ENCODE measurements at regions not wholly inside any gene's neighbourhood (a gene's known extent, or its start where the extent isn't known, plus 50 kb on each side); places are given as distances from the start of the nearest gene placed in this dataset.

- peak; percentile 81 for DNase-seq
Observed at GRCh38 chr6:105482227-105482844, 79.5 kb upstream of the PREP start.

- no peak for DNase-seq
Observed at GRCh38 chr6:105476978-105477377, 74.1 kb upstream of the PREP start.

GRCh38 chr6:105474234-105474633, 71.4 kb upstream of the PREP start:
- peak; percentile 61 for DNase-seq

GRCh38 chr6:105469946-105470345, 67.1 kb upstream of the PREP start:
- no peak for DNase-seq

GRCh38 chr6:105468850-105469249, 66.0 kb upstream of the PREP start:
- no peak for DNase-seq

- DNase-seq: no peak
Observed at GRCh38 chr6:105460860-105461259, 58.0 kb upstream of the PREP start.

- DNase-seq: peak; percentile 74
Observed at GRCh38 chr6:105459864-105460263, 57.0 kb upstream of the PREP start.

- no peak for DNase-seq
Observed at GRCh38 chr6:105459049-105459448, 56.2 kb upstream of the PREP start.

- DNase-seq: no peak
Observed at GRCh38 chr6:105458551-105458950, 55.7 kb upstream of the PREP start.

GRCh38 chr6:105458084-105458483, 55.2 kb upstream of the PREP start:
- no peak for DNase-seq

- DNase-seq: no peak
Observed at GRCh38 chr6:105453968-105454367, 51.1 kb upstream of the PREP start.

GRCh38 chr6:105452924-105453756, 50.3 kb upstream of the PREP start:
- DNase-seq: peak; percentile 42
